ENCODE measurements at regions not wholly inside any gene's neighbourhood (a gene's known extent, or its start where the extent isn't known, plus 50 kb on each side); places are given as distances from the start of the nearest gene placed in this dataset.

- TF ChIP-seq ZNF780A (CRISPR knock-in tag; IDR thresholded peaks at IDR 0.05) (no peak), ZNF350 (CRISPR knock-in tag; IDR thresholded peaks at IDR 0.05; ENCODE audit: borderline replicate concordance, low read depth) (no peak), SETDB1 (CRISPR knock-in tag; IDR thresholded peaks at IDR 0.05; ENCODE audit: borderline replicate concordance) (no peak), FOXK1 (CRISPR knock-in tag; IDR thresholded peaks at IDR 0.05; ENCODE audit: borderline replicate concordance, low read depth) (peak; percentile 19; the same call in 1 of the 2 replicates), ZNF205 (CRISPR knock-in tag; IDR thresholded peaks at IDR 0.05) (no peak), GABPA (IDR thresholded peaks at IDR 0.05; ENCODE audit: low read depth, low read length) (no peak), GABPA (CRISPR knock-in tag; IDR thresholded peaks at IDR 0.05; ENCODE audit: low read depth) (0 out of 2 replicates have a peak, but pooled peaks have one; percentile 28), ARHGAP35 (CRISPR knock-in tag; IDR thresholded peaks at IDR 0.05; ENCODE audit: borderline replicate concordance) (no peak), KLF15 (CRISPR knock-in tag; IDR thresholded peaks at IDR 0.05; ENCODE audit: borderline replicate concordance) (no peak), ASH2L (IDR thresholded peaks at IDR 0.05; ENCODE audit: insufficient read length, low read depth, low read length) (no peak), SIX4 (CRISPR knock-in tag; IDR thresholded peaks at IDR 0.05) (no peak), ZNF3 (CRISPR knock-in tag; IDR thresholded peaks at IDR 0.05) (no peak), HMG20A (CRISPR knock-in tag; IDR thresholded peaks at IDR 0.05; ENCODE audit: borderline replicate concordance) (no peak), ELK4 (CRISPR knock-in tag; IDR thresholded peaks at IDR 0.05; ENCODE audit: borderline replicate concordance) (no peak), CHD4 (IDR thresholded peaks at IDR 0.05; ENCODE audit: borderline replicate concordance, low read length) (no peak), GRHL1 (CRISPR knock-in tag; conservative IDR thresholded peaks at IDR 0.05) (no peak), ZNF749 (CRISPR knock-in tag; IDR thresholded peaks at IDR 0.05; ENCODE audit: borderline replicate concordance) (no peak), ZNF781 (CRISPR knock-in tag; IDR thresholded peaks at IDR 0.05; ENCODE audit: borderline replicate concordance, not compliant biosample characterization) (no peak), ZNF354B (CRISPR knock-in tag; IDR thresholded peaks at IDR 0.05) (no peak), FOXP4 (CRISPR knock-in tag; IDR thresholded peaks at IDR 0.05) (peak; percentile 57; the same call in 1 of the 2 replicates), MYC (CRISPR knock-in tag; IDR thresholded peaks at IDR 0.05; ENCODE audit: borderline replicate concordance) (peak; percentile 35; the same call in 1 of the 2 replicates), PAWR (CRISPR knock-in tag; IDR thresholded peaks at IDR 0.05; ENCODE audit: borderline replicate concordance) (no peak), ZNF782 (CRISPR knock-in tag; IDR thresholded peaks at IDR 0.05; ENCODE audit: borderline replicate concordance) (no peak), ZSCAN31 (CRISPR knock-in tag; IDR thresholded peaks at IDR 0.05; ENCODE audit: low read depth) (no peak), HDAC2 (CRISPR knock-in tag; IDR thresholded peaks at IDR 0.05) (no peak), ZNF768 (CRISPR knock-in tag; IDR thresholded peaks at IDR 0.05) (no peak)
Observed at GRCh38 chr4:53702334-53703266, 111.3 kb upstream of the LNX1 start (continued).
